Ishikawa (cell line): ENCODE measurements at regions not wholly inside any gene's neighbourhood (a gene's known extent, or its start where the extent isn't known, plus 50 kb on each side); places are given as distances from the start of the nearest gene placed in this dataset.

Source experiments
- CEBPB ChIP-seq: IDR thresholded peaks from 2 replicates; pipeline ENCODE4 v1.6.1; 2012
- CREB1 ChIP-seq: IDR thresholded peaks from 2 replicates; pipeline ENCODE4 v1.6.1; 2012; ENCODE audit warnings: low read depth
- EGR1 ChIP-seq: IDR thresholded peaks from 2 replicates; pipeline ENCODE4 v1.6.1; 2012
- EP300 ChIP-seq: IDR thresholded peaks from 2 replicates; pipeline ENCODE4 v1.6.1; 2012; ENCODE audit warnings: borderline replicate concordance
- FOXM1 ChIP-seq: IDR thresholded peaks from 2 replicates; pipeline ENCODE4 v1.6.1; 2012; ENCODE audit warnings: low read depth, borderline replicate concordance
- NFIC ChIP-seq: IDR thresholded peaks from 2 replicates; pipeline ENCODE4 v1.6.1; 2012
- RAD21 ChIP-seq: IDR thresholded peaks from 2 replicates; pipeline ENCODE4 v1.6.1; 2012; ENCODE audit warnings: low read depth
- REST ChIP-seq: IDR thresholded peaks from 2 replicates; pipeline ENCODE4 v1.6.1; 2012; ENCODE audit warnings: low read depth, mild to moderate bottlenecking
- TAF1 ChIP-seq: IDR thresholded peaks from 2 replicates; pipeline ENCODE4 v1.6.1; 2012; ENCODE audit warnings: low read depth, mild to moderate bottlenecking
- TCF12 ChIP-seq: IDR thresholded peaks from 2 replicates; pipeline ENCODE4 v1.6.1; 2012; ENCODE audit warnings: low read depth
- TEAD4 ChIP-seq: IDR thresholded peaks from 2 replicates; pipeline ENCODE4 v1.6.1; 2012
- USF1 ChIP-seq: IDR thresholded peaks from 2 replicates; pipeline ENCODE4 v1.6.1; 2012
- YY1 ChIP-seq: IDR thresholded peaks from 2 replicates; pipeline ENCODE4 v1.6.1; 2012; ENCODE audit warnings: low read depth
- ZBTB7A ChIP-seq: IDR thresholded peaks from 2 replicates; pipeline ENCODE4 v1.6.1; 2012; ENCODE audit warnings: low read depth
- TF ChIP-seq, protein P1 (sequence below): IDR thresholded peaks from 2 replicates; pipeline ENCODE4 v1.6.1; 2012

DNA sequence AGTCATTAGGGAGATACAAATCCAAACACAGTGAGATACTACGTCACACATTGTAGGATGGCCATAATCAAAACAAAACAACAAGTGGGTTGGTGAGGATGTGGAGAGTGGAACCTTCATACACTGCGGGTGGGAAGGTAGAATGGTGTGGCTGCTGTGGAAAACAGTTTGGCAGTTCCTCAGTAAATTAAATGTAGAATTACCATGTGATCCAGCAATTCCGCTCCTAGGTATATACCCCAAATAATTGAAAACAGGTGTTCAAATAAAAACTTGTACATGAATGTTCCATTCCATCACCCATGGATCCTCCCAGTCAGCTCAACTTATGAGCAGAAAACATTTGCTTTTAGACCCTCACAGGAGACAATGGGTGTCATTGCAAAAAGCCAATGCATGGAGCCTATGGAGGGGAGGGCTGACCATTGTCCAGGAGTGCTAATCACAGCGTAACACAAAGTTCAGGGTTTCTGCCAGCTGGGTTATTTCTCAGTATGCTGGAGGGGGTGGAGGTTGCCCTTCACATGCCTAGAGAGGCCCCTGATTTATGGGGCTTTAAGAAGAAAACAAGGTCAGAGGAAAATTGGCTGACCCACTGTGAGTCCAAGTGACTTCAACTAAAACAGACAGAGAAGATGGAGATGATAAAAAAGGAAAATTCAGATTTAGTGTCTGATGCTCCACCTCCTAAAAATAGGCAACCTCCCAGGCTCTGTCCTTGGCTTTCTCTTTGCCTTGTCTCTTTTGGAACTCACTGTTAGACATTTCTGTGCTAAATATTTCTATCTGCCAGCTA, 124.1 kb downstream of the WDR11 start:
- TF ChIP-seq REST (no peak), ZBTB7A (no peak), CREB1 (no peak), NFIC (no peak), USF1 (no peak), FOXM1 (no peak), EP300 (no peak), CEBPB (no peak), TEAD4 (no peak), RAD21 (no peak)
- TF ChIP-seq, protein P1, sequence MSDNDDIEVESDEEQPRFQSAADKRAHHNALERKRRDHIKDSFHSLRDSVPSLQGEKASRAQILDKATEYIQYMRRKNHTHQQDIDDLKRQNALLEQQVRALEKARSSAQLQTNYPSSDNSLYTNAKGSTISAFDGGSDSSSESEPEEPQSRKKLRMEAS: no peak

DNA sequence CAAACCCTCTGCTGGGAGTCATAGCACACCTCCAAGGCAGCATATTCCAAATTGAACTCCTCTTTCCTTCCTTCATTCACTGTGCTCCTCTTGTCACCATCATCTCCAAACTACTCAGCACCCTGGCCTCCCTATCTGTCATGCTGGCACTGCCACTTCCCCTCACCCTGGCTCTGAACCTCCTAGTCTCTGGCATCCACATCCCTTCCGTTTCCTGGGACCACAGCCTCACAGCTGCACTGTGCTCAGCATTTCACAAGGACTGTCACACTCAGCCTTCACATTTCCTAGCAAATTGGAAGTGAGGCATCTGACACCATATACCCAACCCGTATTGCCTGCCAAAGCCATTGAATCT, 124.7 kb downstream of the WDR11 start:
- TF ChIP-seq ZBTB7A: no peak
- TF ChIP-seq EP300: no peak
- no peak for TF ChIP-seq YY1
- no peak for TF ChIP-seq TCF12
- TF ChIP-seq EGR1: no peak
- no peak for TF ChIP-seq NFIC
- TF ChIP-seq, protein P1: no peak
- TF ChIP-seq USF1: no peak
- TF ChIP-seq RAD21: no peak
- no peak for TF ChIP-seq TAF1
- TF ChIP-seq TEAD4: no peak

GRCh38 chr10:120977897-120978296, 126.7 kb downstream of the WDR11 start:
- no peak for TF ChIP-seq RAD21
- TF ChIP-seq, protein P1: no peak
- no peak for TF ChIP-seq CREB1
- no peak for TF ChIP-seq TEAD4
- no peak for TF ChIP-seq NFIC
- no peak for TF ChIP-seq YY1
- no peak for TF ChIP-seq USF1
- TF ChIP-seq CEBPB: no peak
- TF ChIP-seq EGR1: no peak
- no peak for TF ChIP-seq REST
- no peak for TF ChIP-seq TCF12
- no peak for TF ChIP-seq FOXM1
- TF ChIP-seq EP300: no peak
- TF ChIP-seq ZBTB7A: no peak

DNA sequence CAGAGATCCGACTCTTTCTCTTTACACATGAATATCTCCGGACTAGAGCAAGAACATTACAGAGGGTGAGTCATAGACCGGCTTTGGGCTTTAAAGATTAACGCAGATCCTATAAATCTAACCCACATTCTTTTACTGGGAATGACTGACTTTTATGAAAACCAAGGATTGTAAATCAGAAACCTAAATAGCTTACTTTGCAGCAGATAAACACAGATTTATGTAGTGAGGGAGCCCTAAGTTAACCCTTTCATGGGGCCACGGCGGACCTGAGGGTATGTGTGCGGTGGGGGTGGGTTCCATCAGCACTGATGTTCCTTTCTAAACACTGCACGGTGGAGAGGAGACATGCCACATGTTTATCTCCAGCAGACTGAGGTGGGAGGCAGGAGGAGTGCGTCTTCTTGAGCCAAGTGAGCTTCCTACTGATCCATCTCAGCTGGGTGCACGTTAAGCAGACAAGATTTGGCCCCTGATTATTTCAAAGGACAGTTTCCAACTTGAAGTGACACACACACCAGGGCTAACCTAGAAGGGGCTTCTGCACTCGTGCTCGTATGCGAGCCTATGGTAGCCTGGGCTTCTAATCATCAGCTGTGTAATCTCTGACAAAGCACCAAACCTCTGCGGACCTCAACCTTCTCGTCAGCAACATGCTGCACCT, 127.6 kb downstream of the WDR11 start:
- no peak for TF ChIP-seq TEAD4
- TF ChIP-seq EP300: no peak
- TF ChIP-seq CREB1: no peak
- TF ChIP-seq REST: no peak
- no peak for TF ChIP-seq TCF12
